HEK293T (cell line): ENCODE measurements at regions not wholly inside any gene's neighbourhood (a gene's known extent, or its start where the extent isn't known, plus 50 kb on each side); places are given as distances from the start of the nearest gene placed in this dataset.

Experiments
- ARNT ChIP-seq: fragments of 450-650 bp; IDR thresholded peaks from 2 replicates; pipeline ENCODE4 v1.6.1; 2017; ENCODE audit warnings: mild to moderate bottlenecking
- ELF4 ChIP-seq: fragments of 450-650 bp; IDR thresholded peaks from 2 replicates; pipeline ENCODE4 v1.6.1; 2017; ENCODE audit warnings: antibody characterized with exemption
- FOXK2 ChIP-seq: fragments of 450-650 bp; IDR thresholded peaks from 2 replicates; pipeline ENCODE4 v1.6.1; 2016; ENCODE audit warnings: mild to moderate bottlenecking
- LEF1 ChIP-seq: fragments of 450-650 bp; IDR thresholded peaks from 2 replicates; pipeline ENCODE4 v1.6.1; 2017; ENCODE audit warnings: mild to moderate bottlenecking, borderline replicate concordance
- SP1 ChIP-seq: fragments of 450-650 bp; IDR thresholded peaks from 2 replicates; pipeline ENCODE4 v1.6.1; 2017

GRCh38 chr16:54411544-54411943 is 125.0 kb upstream of the IRX3 start:
- TF ChIP-seq ELF4, result no peak
- TF ChIP-seq ARNT, result no peak
- no peak for TF ChIP-seq SP1
- no peak for TF ChIP-seq LEF1
- TF ChIP-seq FOXK2, result no peak
